ENCODE measurements at regions not wholly inside any gene's neighbourhood (a gene's known extent, or its start where the extent isn't known, plus 50 kb on each side); places are given as distances from the start of the nearest gene placed in this dataset.
"Not testable (repeated sequence)": the region's sequence is repeated elsewhere in the genome, so short reads cannot be mapped to it uniquely, and the experiment has no call there.

- Histone ChIP-seq H4K20me1 (ENCODE audit: insufficient read depth, low read depth, low read length) (no peaks in the 10 kb centered on the region), H3K4me3 (ENCODE audit: low read length) (no peak overlapping the region)
Observed at GRCh38 chr11:37306563-37306962, 708.5 kb upstream of the RAG2 start.

GRCh38 chr11:37301405-37301804 is 703.4 kb upstream of the RAG2 start:
- H3K4me3 ChIP-seq (ENCODE audit: low read length); H3K4me2 ChIP-seq (ENCODE audit: low read depth, low read length, poor library complexity, severe bottlenecking); H3K79me2 ChIP-seq (ENCODE audit: low read length); DNase-seq; H3K36me3 ChIP-seq (ENCODE audit: insufficient read depth, low read length); H3K27ac ChIP-seq (ENCODE audit: low read length); H2AFZ ChIP-seq (ENCODE audit: low read length); H3K9ac ChIP-seq (ENCODE audit: low read length); H3K27me3 ChIP-seq (ENCODE audit: low read length); H4K20me1 ChIP-seq (ENCODE audit: insufficient read depth, low read depth, low read length); H3K9me2 ChIP-seq (replicated peaks; ENCODE audit: insufficient read depth, low read length); H3K4me1 ChIP-seq (ENCODE audit: low read length): not testable (repeated sequence)
- peaks cover 35% of the 10 kb centered on the region for H3K9me3 ChIP-seq (ENCODE audit: low read length)

More at GRCh38 chr11:37306563-37306962, 708.5 kb upstream of the RAG2 start:
- Histone ChIP-seq H3K4me1 (ENCODE audit: low read length) (no peaks in the 10 kb centered on the region), H3K9me2 (replicated peaks; ENCODE audit: insufficient read depth, low read length) (no peaks in the 10 kb centered on the region), H3K27ac (ENCODE audit: low read length) (no peak overlapping the region), H2AFZ (ENCODE audit: low read length) (no peak overlapping the region), H3K9me3 (ENCODE audit: low read length) (peaks cover 30% of the 10 kb centered on the region), H3K79me2 (ENCODE audit: low read length) (no peaks in the 10 kb centered on the region), H3K36me3 (ENCODE audit: insufficient read depth, low read length) (no peaks in the 10 kb centered on the region), H3K9ac (ENCODE audit: low read length) (no peak overlapping the region), H3K27me3 (ENCODE audit: low read length) (no peaks in the 10 kb centered on the region), H3K4me2 (ENCODE audit: low read depth, low read length, poor library complexity, severe bottlenecking) (no peak overlapping the region)
- DNase-seq = no peak

- Histone ChIP-seq H3K9ac (ENCODE audit: low read length) (no peak overlapping the region), H3K9me2 (replicated peaks; ENCODE audit: insufficient read depth, low read length) (no peaks in the 10 kb centered on the region), H3K79me2 (ENCODE audit: low read length) (no peaks in the 10 kb centered on the region), H3K9me3 (ENCODE audit: low read length) (peaks cover 20% of the 10 kb centered on the region), H3K4me3 (ENCODE audit: low read length) (no peak overlapping the region), H3K27ac (ENCODE audit: low read length) (no peak overlapping the region), H3K27me3 (ENCODE audit: low read length) (no peaks in the 10 kb centered on the region), H3K4me1 (ENCODE audit: low read length) (no peaks in the 10 kb centered on the region), H3K4me2 (ENCODE audit: low read depth, low read length, poor library complexity, severe bottlenecking) (no peak overlapping the region), H2AFZ (ENCODE audit: low read length) (no peak overlapping the region), H3K36me3 (ENCODE audit: insufficient read depth, low read length) (no peaks in the 10 kb centered on the region), H4K20me1 (ENCODE audit: insufficient read depth, low read depth, low read length) (no peaks in the 10 kb centered on the region)
- DNase-seq = no peak
Observed at GRCh38 chr11:37298173-37298572, 700.1 kb upstream of the RAG2 start.

GRCh38 chr11:37286890-37287289 is 688.9 kb upstream of the RAG2 start:
- no peak overlapping the region for H3K4me3 ChIP-seq (ENCODE audit: low read length)
- no peak overlapping the region for H3K9ac ChIP-seq (ENCODE audit: low read length)
- no peak overlapping the region for H2AFZ ChIP-seq (ENCODE audit: low read length)

GRCh38 chr11:37282367-37282766 is 684.3 kb upstream of the RAG2 start:
- no peaks in the 10 kb centered on the region for H3K27me3 ChIP-seq (ENCODE audit: low read length)

More at GRCh38 chr11:37286890-37287289, 688.9 kb upstream of the RAG2 start:
- peaks cover 18% of the 10 kb centered on the region for H3K9me3 ChIP-seq (ENCODE audit: low read length)
- DNase-seq = no peak
- no peaks in the 10 kb centered on the region for H3K36me3 ChIP-seq (ENCODE audit: insufficient read depth, low read length)
- H3K27ac ChIP-seq (ENCODE audit: low read length) = no peak overlapping the region
- no peak overlapping the region for H3K4me2 ChIP-seq (ENCODE audit: low read depth, low read length, poor library complexity, severe bottlenecking)
- no peaks in the 10 kb centered on the region for H3K9me2 ChIP-seq (replicated peaks; ENCODE audit: insufficient read depth, low read length)
- H3K79me2 ChIP-seq (ENCODE audit: low read length) = no peaks in the 10 kb centered on the region
- H3K27me3 ChIP-seq (ENCODE audit: low read length) = no peaks in the 10 kb centered on the region
- H4K20me1 ChIP-seq (ENCODE audit: insufficient read depth, low read depth, low read length) = no peaks in the 10 kb centered on the region
- H3K4me1 ChIP-seq (ENCODE audit: low read length) = no peaks in the 10 kb centered on the region

GRCh38 chr11:37280200-37280599 is 682.2 kb upstream of the RAG2 start:
- Histone ChIP-seq H3K79me2 (ENCODE audit: low read length) (no peaks in the 10 kb centered on the region), H3K4me1 (ENCODE audit: low read length) (no peaks in the 10 kb centered on the region), H3K9me3 (ENCODE audit: low read length) (peaks cover 26% of the 10 kb centered on the region), H3K27me3 (ENCODE audit: low read length) (no peaks in the 10 kb centered on the region), H3K27ac (ENCODE audit: low read length) (no peak overlapping the region), H3K4me3 (ENCODE audit: low read length) (no peak overlapping the region), H3K9ac (ENCODE audit: low read length) (no peak overlapping the region), H3K4me2 (ENCODE audit: low read depth, low read length, poor library complexity, severe bottlenecking) (no peak overlapping the region), H3K36me3 (ENCODE audit: insufficient read depth, low read length) (no peaks in the 10 kb centered on the region), H4K20me1 (ENCODE audit: insufficient read depth, low read depth, low read length) (no peaks in the 10 kb centered on the region), H2AFZ (ENCODE audit: low read length) (no peak overlapping the region), H3K9me2 (replicated peaks; ENCODE audit: insufficient read depth, low read length) (no peaks in the 10 kb centered on the region)
- DNase-seq = no peak

More at GRCh38 chr11:37282367-37282766, 684.3 kb upstream of the RAG2 start:
- H3K4me2 ChIP-seq (ENCODE audit: low read depth, low read length, poor library complexity, severe bottlenecking) = no peak overlapping the region
- H3K36me3 ChIP-seq (ENCODE audit: insufficient read depth, low read length) = no peaks in the 10 kb centered on the region
- no peak for DNase-seq
- H2AFZ ChIP-seq (ENCODE audit: low read length) = no peak overlapping the region
- H3K4me3 ChIP-seq (ENCODE audit: low read length) = no peak overlapping the region
- H3K9me2 ChIP-seq (replicated peaks; ENCODE audit: insufficient read depth, low read length) = no peaks in the 10 kb centered on the region
- H3K9me3 ChIP-seq (ENCODE audit: low read length) = peaks cover 23% of the 10 kb centered on the region
- no peak overlapping the region for H3K27ac ChIP-seq (ENCODE audit: low read length)
- no peaks in the 10 kb centered on the region for H3K4me1 ChIP-seq (ENCODE audit: low read length)
- H3K9ac ChIP-seq (ENCODE audit: low read length) = no peak overlapping the region
- H3K79me2 ChIP-seq (ENCODE audit: low read length) = no peaks in the 10 kb centered on the region
- H4K20me1 ChIP-seq (ENCODE audit: insufficient read depth, low read depth, low read length) = no peaks in the 10 kb centered on the region

GRCh38 chr11:37277896-37278465 is 679.9 kb upstream of the RAG2 start:
- Histone ChIP-seq H3K9me2 (replicated peaks; ENCODE audit: insufficient read depth, low read length) (no peaks in the 10 kb centered on the region), H3K27me3 (ENCODE audit: low read length) (no peaks in the 10 kb centered on the region), H3K36me3 (ENCODE audit: insufficient read depth, low read length) (no peaks in the 10 kb centered on the region), H2AFZ (ENCODE audit: low read length) (no peak overlapping the region), H3K9me3 (ENCODE audit: low read length) (peaks cover 27% of the 10 kb centered on the region), H3K4me3 (ENCODE audit: low read length) (no peak overlapping the region), H3K4me1 (ENCODE audit: low read length) (no peaks in the 10 kb centered on the region), H3K79me2 (ENCODE audit: low read length) (no peaks in the 10 kb centered on the region), H3K27ac (ENCODE audit: low read length) (no peak overlapping the region), H3K4me2 (ENCODE audit: low read depth, low read length, poor library complexity, severe bottlenecking) (no peak overlapping the region), H3K9ac (ENCODE audit: low read length) (no peak overlapping the region), H4K20me1 (ENCODE audit: insufficient read depth, low read depth, low read length) (no peaks in the 10 kb centered on the region)
- no peak for DNase-seq

- Histone ChIP-seq H3K27me3 (ENCODE audit: low read length) (no peaks in the 10 kb centered on the region), H3K9me2 (replicated peaks; ENCODE audit: insufficient read depth, low read length) (no peaks in the 10 kb centered on the region), H3K9ac (ENCODE audit: low read length) (no peak overlapping the region), H3K9me3 (ENCODE audit: low read length) (peaks cover 30% of the 10 kb centered on the region), H3K4me2 (ENCODE audit: low read depth, low read length, poor library complexity, severe bottlenecking) (no peak overlapping the region), H3K4me1 (ENCODE audit: low read length) (no peaks in the 10 kb centered on the region), H2AFZ (ENCODE audit: low read length) (no peak overlapping the region), H3K36me3 (ENCODE audit: insufficient read depth, low read length) (no peaks in the 10 kb centered on the region), H3K79me2 (ENCODE audit: low read length) (no peaks in the 10 kb centered on the region), H3K4me3 (ENCODE audit: low read length) (no peak overlapping the region), H3K27ac (ENCODE audit: low read length) (no peak overlapping the region), H4K20me1 (ENCODE audit: insufficient read depth, low read depth, low read length) (no peaks in the 10 kb centered on the region)
- no peak for DNase-seq
Observed at GRCh38 chr11:37264783-37265182, 666.7 kb upstream of the RAG2 start.

- no peaks in the 10 kb centered on the region for H4K20me1 ChIP-seq (ENCODE audit: insufficient read depth, low read depth, low read length)
- no peaks in the 10 kb centered on the region for H3K79me2 ChIP-seq (ENCODE audit: low read length)
- H3K4me1 ChIP-seq (ENCODE audit: low read length) = no peaks in the 10 kb centered on the region
- H3K4me2 ChIP-seq (ENCODE audit: low read depth, low read length, poor library complexity, severe bottlenecking) = no peak overlapping the region
- H3K9me3 ChIP-seq (ENCODE audit: low read length) = peaks cover 37% of the 10 kb centered on the region
- H3K36me3 ChIP-seq (ENCODE audit: insufficient read depth, low read length) = no peaks in the 10 kb centered on the region
- H3K4me3 ChIP-seq (ENCODE audit: low read length) = no peak overlapping the region
- no peaks in the 10 kb centered on the region for H3K9me2 ChIP-seq (replicated peaks; ENCODE audit: insufficient read depth, low read length)
- no peak overlapping the region for H3K27ac ChIP-seq (ENCODE audit: low read length)
- H3K9ac ChIP-seq (ENCODE audit: low read length) = no peak overlapping the region
- no peaks in the 10 kb centered on the region for H3K27me3 ChIP-seq (ENCODE audit: low read length)
- no peak for DNase-seq
- H2AFZ ChIP-seq (ENCODE audit: low read length) = no peak overlapping the region
Observed at GRCh38 chr11:37264060-37264459, 666.0 kb upstream of the RAG2 start.
